Loucy (cell line): ENCODE measurements at regions not wholly inside any gene's neighbourhood (a gene's known extent, or its start where the extent isn't known, plus 50 kb on each side); places are given as distances from the start of the nearest gene placed in this dataset.

Experiments
- EZH2phosphoT487 ChIP-seq: fragments of 200-600 bp; IDR thresholded peaks from 2 replicates; pipeline ENCODE4 v1.6.1; 2018; ENCODE audit warnings: antibody characterized with exemption, mild to moderate bottlenecking, moderate library complexity, borderline replicate concordance
- TF ChIP-seq, protein P1 (sequence below): fragments of 200-600 bp; sonication (generic); conservative IDR thresholded peaks from 2 replicates; pipeline ENCODE4 v1.5.1; 2014; ENCODE audit warnings: mild to moderate bottlenecking, antibody characterized with exemption, low read length

DNA sequence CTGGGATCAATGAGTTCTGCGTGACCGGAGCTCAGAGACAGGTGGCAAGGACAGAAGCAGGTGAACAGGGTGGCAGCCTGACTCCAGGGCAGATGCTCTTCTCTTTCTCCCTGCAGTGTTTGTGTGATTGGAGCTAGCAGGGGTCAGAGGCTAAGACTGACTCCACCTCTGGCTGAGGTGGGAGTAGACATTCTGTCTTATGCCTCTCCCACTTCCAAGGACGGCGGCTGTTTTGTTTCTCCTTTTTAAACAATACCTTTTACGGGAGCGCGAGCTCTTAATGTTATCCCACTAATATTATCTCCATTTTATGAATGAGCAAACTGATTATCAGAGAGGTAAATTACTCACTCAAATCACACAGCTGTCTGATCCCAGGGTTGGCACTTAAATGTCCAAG, 323.7 kb downstream of the MIAT start:
- TF ChIP-seq, protein P1, sequence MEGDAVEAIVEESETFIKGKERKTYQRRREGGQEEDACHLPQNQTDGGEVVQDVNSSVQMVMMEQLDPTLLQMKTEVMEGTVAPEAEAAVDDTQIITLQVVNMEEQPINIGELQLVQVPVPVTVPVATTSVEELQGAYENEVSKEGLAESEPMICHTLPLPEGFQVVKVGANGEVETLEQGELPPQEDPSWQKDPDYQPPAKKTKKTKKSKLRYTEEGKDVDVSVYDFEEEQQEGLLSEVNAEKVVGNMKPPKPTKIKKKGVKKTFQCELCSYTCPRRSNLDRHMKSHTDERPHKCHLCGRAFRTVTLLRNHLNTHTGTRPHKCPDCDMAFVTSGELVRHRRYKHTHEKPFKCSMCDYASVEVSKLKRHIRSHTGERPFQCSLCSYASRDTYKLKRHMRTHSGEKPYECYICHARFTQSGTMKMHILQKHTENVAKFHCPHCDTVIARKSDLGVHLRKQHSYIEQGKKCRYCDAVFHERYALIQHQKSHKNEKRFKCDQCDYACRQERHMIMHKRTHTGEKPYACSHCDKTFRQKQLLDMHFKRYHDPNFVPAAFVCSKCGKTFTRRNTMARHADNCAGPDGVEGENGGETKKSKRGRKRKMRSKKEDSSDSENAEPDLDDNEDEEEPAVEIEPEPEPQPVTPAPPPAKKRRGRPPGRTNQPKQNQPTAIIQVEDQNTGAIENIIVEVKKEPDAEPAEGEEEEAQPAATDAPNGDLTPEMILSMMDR: no peak
- TF ChIP-seq EZH2phosphoT487: no peak
